ENCODE measurements at regions not wholly inside any gene's neighbourhood (a gene's known extent, or its start where the extent isn't known, plus 50 kb on each side); places are given as distances from the start of the nearest gene placed in this dataset.

GRCh38 chr16:62620275-62620674 is 584.0 kb upstream of the CDH8 start:
- ChIA-PET CTCF (no interaction called here), POLR2A (no interaction called here)
- no peak for ATAC-seq (ENCODE audit: poor library complexity)
- Histone ChIP-seq H3K4me3 (ENCODE audit: low read length) (no peak overlapping the region), H3K9me3 (ENCODE audit: control insufficient read depth in 1 of 2, insufficient read depth in 1 of 2, low read length in 2 of 2) (peaks cover 8 to 14% of the 10 kb centered on the region in 2 experiments), H3K27ac (ENCODE audit: low read depth in 1 of 2, low read length in 2 of 2) (no peak overlapping the region), H3K27me3 (ENCODE audit: control insufficient read depth in 1 of 2, insufficient read depth in 2 of 2, low read length in 2 of 2) (no peaks in the 10 kb centered on the region), H3K4me1 (ENCODE audit: insufficient read depth, low read length) (no peaks in the 10 kb centered on the region), H3K36me3 (ENCODE audit: insufficient read depth, low read length) (no peaks in the 10 kb centered on the region)
- DNase-seq, result no peak
- no peaks in the 10 kb centered on the region for H3K27me3 Mint-ChIP-seq
- H3K36me3 Mint-ChIP-seq (ENCODE audit: low read depth), result no peaks in the 10 kb centered on the region
- H3K9me3 Mint-ChIP-seq, result peaks cover 16% of the 10 kb centered on the region
- no peak overlapping the region for H3K4me3 Mint-ChIP-seq
- H3K4me1 Mint-ChIP-seq (ENCODE audit: low read depth), result no peaks in the 10 kb centered on the region
- intact Hi-C loops (cut with DNase I, micrococcal nuclease), result no loop called here
- TF ChIP-seq CTCF (IDR thresholded peaks at IDR 0.05), result no peak
- H3K27ac Mint-ChIP-seq, result no peak overlapping the region

GRCh38 chr16:62615526-62615925 is 579.3 kb upstream of the CDH8 start:
- H3K36me3 ChIP-seq (ENCODE audit: insufficient read depth, low read length), result no peaks in the 10 kb centered on the region
- intact Hi-C loops (cut with DNase I, micrococcal nuclease), result no loop called here
- POLR2A ChIA-PET, result no interaction called here

DNA sequence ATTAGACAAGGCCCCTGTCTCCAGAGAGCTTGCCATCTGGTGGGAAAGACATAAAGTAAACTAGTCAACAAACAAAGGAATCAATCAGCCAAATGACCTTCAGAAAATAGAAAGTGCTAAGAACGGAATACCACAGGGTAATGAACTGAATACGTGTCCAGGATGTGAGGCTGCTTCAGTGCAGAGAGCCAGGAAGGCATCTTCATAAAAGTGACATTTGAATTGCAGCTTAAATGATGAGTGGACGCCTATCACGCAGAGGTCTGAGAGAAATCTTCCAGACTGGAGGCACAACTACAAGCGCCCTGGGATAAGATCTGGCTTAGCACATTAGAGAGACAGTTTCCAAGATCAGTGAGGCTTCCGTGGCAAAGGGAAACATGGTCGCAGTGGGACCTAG is 574.1 kb upstream of the CDH8 start:
- ATAC-seq (ENCODE audit: poor library complexity), result no peak
- no peaks in the 10 kb centered on the region for H3K27me3 ChIP-seq (ENCODE audit: control insufficient read depth in 1 of 2, insufficient read depth in 2 of 2, low read length in 2 of 2)
- no peak overlapping the region for H3K27ac ChIP-seq (ENCODE audit: low read depth in 1 of 2, low read length in 2 of 2)
- Mint-ChIP-seq H3K4me3 (no peak overlapping the region), H3K27ac (no peak overlapping the region), H3K27me3 (no peaks in the 10 kb centered on the region), H3K9me3 (peaks cover 16% of the 10 kb centered on the region), H3K36me3 (ENCODE audit: low read depth) (no peaks in the 10 kb centered on the region), H3K4me1 (ENCODE audit: low read depth) (no peaks in the 10 kb centered on the region)
- no peak for TF ChIP-seq CTCF (IDR thresholded peaks at IDR 0.05)
- intact Hi-C loops (cut with DNase I, micrococcal nuclease), result no loop called here
- H3K4me3 ChIP-seq (ENCODE audit: low read length), result no peak overlapping the region
- ChIA-PET POLR2A (no interaction called here), CTCF (no interaction called here)
- no peak for DNase-seq
- H3K36me3 ChIP-seq (ENCODE audit: insufficient read depth, low read length), result no peaks in the 10 kb centered on the region
- H3K9me3 ChIP-seq (ENCODE audit: control insufficient read depth in 1 of 2, insufficient read depth in 1 of 2, low read length in 2 of 2), result peaks cover 0 to 3% of the 10 kb centered on the region in 2 experiments
- H3K4me1 ChIP-seq (ENCODE audit: insufficient read depth, low read length), result no peaks in the 10 kb centered on the region

More at GRCh38 chr16:62615526-62615925, 579.3 kb upstream of the CDH8 start:
- H3K4me1 Mint-ChIP-seq (ENCODE audit: low read depth), result no peaks in the 10 kb centered on the region
- Histone ChIP-seq H3K27me3 (ENCODE audit: control insufficient read depth in 1 of 2, insufficient read depth in 2 of 2, low read length in 2 of 2) (no peaks in the 10 kb centered on the region), H3K9me3 (ENCODE audit: control insufficient read depth in 1 of 2, insufficient read depth in 1 of 2, low read length in 2 of 2) (peaks cover 5 to 10% of the 10 kb centered on the region in 2 experiments), H3K4me3 (ENCODE audit: low read length) (no peak overlapping the region), H3K27ac (ENCODE audit: low read depth in 1 of 2, low read length in 2 of 2) (no peak overlapping the region), H3K4me1 (ENCODE audit: insufficient read depth, low read length) (no peaks in the 10 kb centered on the region)
- H3K36me3 Mint-ChIP-seq (ENCODE audit: low read depth), result no peaks in the 10 kb centered on the region
- ATAC-seq (ENCODE audit: poor library complexity), result no peak
- H3K4me3 Mint-ChIP-seq, result no peak overlapping the region
- no peaks in the 10 kb centered on the region for H3K27me3 Mint-ChIP-seq
- no peak overlapping the region for H3K27ac Mint-ChIP-seq
- no peak for DNase-seq
- CTCF ChIA-PET, result no interaction called here
- H3K9me3 Mint-ChIP-seq, result peaks cover 16% of the 10 kb centered on the region
- no peak for TF ChIP-seq CTCF (IDR thresholded peaks at IDR 0.05)

Data from CD4-positive, alpha-beta T cell (primary cell).